Lung (tissue), 11 donors: ENCODE measurements at regions not wholly inside any gene's neighbourhood (a gene's known extent, or its start where the extent isn't known, plus 50 kb on each side); places are given as distances from the start of the nearest gene placed in this dataset.

ENCODE experiments used
- ATAC-seq: fragments of 200-7000 bp; cut with Tn5 transposase; one replicate; pipeline ENCODE4 v1.9.1; 2020; ENCODE audit warnings: moderate number of reproducible peaks; ENCODE audit not compliant: insufficient read depth, low FRiP score
- DNase-seq, 3 donors: peaks; one replicate each; pipeline ENCODE4 v3.0.0-alpha.2; 2013 to 2017
- H3K27ac ChIP-seq, 2 donors: one replicate each; pipeline ENCODE4 v1.5.1; 2013; ENCODE audit warnings: mild to moderate bottlenecking in 2 of 2, moderate library complexity in 2 of 2, control low read depth in 1 of 2, inconsistent platforms in 1 of 2, low read depth in 1 of 2, low read length in 1 of 2
- H3K27me3 ChIP-seq, 3 donors: one replicate each; pipeline ENCODE4 v1.5.1; 2013; ENCODE audit warnings: low read length in 2 of 3; ENCODE audit not compliant: control insufficient read depth in 3 of 3, insufficient read depth in 3 of 3
- H3K36me3 ChIP-seq, 4 donors: one replicate each; pipeline ENCODE4 v1.5.1; 2013; ENCODE audit warnings: low read length in 4 of 4, mild to moderate bottlenecking in 1 of 4, moderate library complexity in 1 of 4; ENCODE audit not compliant: control insufficient read depth in 4 of 4, insufficient read depth in 4 of 4
- H3K4me1 ChIP-seq, 5 donors: one replicate each; pipeline ENCODE4 v1.5.1; 2013; ENCODE audit warnings: low read length in 5 of 5, mild to moderate bottlenecking in 2 of 5, moderate library complexity in 1 of 5; ENCODE audit not compliant: control insufficient read depth in 5 of 5, insufficient read depth in 5 of 5
- H3K4me3 ChIP-seq: one replicate; pipeline ENCODE4 v1.5.1; 2013; ENCODE audit warnings: mild to moderate bottlenecking, control low read depth, moderate library complexity
- H3K9ac ChIP-seq, 2 donors: one replicate each; pipeline ENCODE4 v1.5.1; 2013; ENCODE audit warnings: low read length in 2 of 2, control low read depth in 1 of 2; ENCODE audit not compliant: insufficient read depth in 1 of 2
- H3K9me3 ChIP-seq, 4 donors: one replicate each; pipeline ENCODE4 v1.5.1; 2013; ENCODE audit warnings: low read length in 3 of 4, mild to moderate bottlenecking in 1 of 4, moderate library complexity in 1 of 4; ENCODE audit not compliant: control insufficient read depth in 4 of 4, insufficient read depth in 3 of 4
- CTCF ChIP-seq: IDR thresholded peaks from 2 replicates; pipeline ENCODE4 v1.5.1; 2012; ENCODE audit warnings: mild to moderate bottlenecking; ENCODE audit errors: control extremely low read depth, extremely low read depth
- WGBS, 2 donors: extraction: QIAGEN DNeasy Blood & Tissue Kit; methylation state at CpG; one replicate each; pipeline ENCODE4 v1.1.7; 2013; 5-methylcytosine and 5-hydroxymethylcytosine counted together
- donor health status: control.
- donor health status: control.
- donor health status: Bipolar disorder and iron deficiency.
- donor health status: healthy.
- donor health status: DM: yes; HTN: yes; CAD: no.

GRCh38 chr13:105219651-105220050, 1315.8 kb downstream of the EFNB2 start:
- no peak for DNase-seq
- Histone ChIP-seq H3K27ac (no peak overlapping the region), H3K9me3 (no peaks in the 10 kb centered on the region), H3K9ac (no peak overlapping the region), H3K4me3 (no peak overlapping the region), H3K36me3 (no peaks in the 10 kb centered on the region), H3K4me1 (no peaks in the 10 kb centered on the region), H3K27me3 (no peaks in the 10 kb centered on the region)
- no peak for ATAC-seq
- TF ChIP-seq CTCF: no peak
- 85 to 98% methylated on average over 1 of the region's 1 CpG for WGBS, 2 donors

- DNase-seq (no peak), ATAC-seq (no peak)
- H3K9me3 ChIP-seq: peaks cover 0 to 1% (median 0%) of the 10 kb centered on the region in 4 donors
- H3K27me3 ChIP-seq: no peaks in the 10 kb centered on the region
- TF ChIP-seq CTCF: no peak
- no peaks in the 10 kb centered on the region for H3K4me1 ChIP-seq
- 92% methylated on average over 3 of the region's 3 CpGs for WGBS, 2 donors
- no peak overlapping the region for H3K27ac ChIP-seq
- H3K9ac ChIP-seq: no peak overlapping the region
- H3K36me3 ChIP-seq: no peaks in the 10 kb centered on the region
- no peak overlapping the region for H3K4me3 ChIP-seq
Measured at GRCh38 chr13:105213512-105213911, 1322.0 kb downstream of the EFNB2 start.

GRCh38 chr13:105207572-105208293, 1327.7 kb downstream of the EFNB2 start:
- WGBS, 2 donors: 68 to 74% methylated on average over 4 of the region's 4 CpGs

More at GRCh38 chr13:105207572-105208293, 1327.7 kb downstream of the EFNB2 start:
- no peak overlapping the region for H3K27ac ChIP-seq
- DNase-seq: no peak
- no peak for ATAC-seq
- H3K4me1 ChIP-seq: no peaks in the 10 kb centered on the region
- H3K9me3 ChIP-seq: no peaks in the 10 kb centered on the region
- TF ChIP-seq CTCF: no peak
- H3K4me3 ChIP-seq: no peak overlapping the region
- no peaks in the 10 kb centered on the region for H3K27me3 ChIP-seq
- no peaks in the 10 kb centered on the region for H3K36me3 ChIP-seq
- H3K9ac ChIP-seq: no peak overlapping the region
